MCF 10A (cell line): ENCODE measurements at regions not wholly inside any gene's neighbourhood (a gene's known extent, or its start where the extent isn't known, plus 50 kb on each side); places are given as distances from the start of the nearest gene placed in this dataset.

ENCODE experiments used
- BruUV-seq: library from RNA; stranded (reverse); fragments of 400-500 nt; replicated peaks from 2 replicates; lab custom pipeline; 2021; lab: Mats Ljungman, UMichigan
- CTCF ChIA-PET: fragments of 300-600 bp; sonication (Branson Sonifier 250); formaldehyde crosslinking; extraction: SDS; loops from one replicate; lab custom pipeline; 2021; ENCODE audit warnings: antibody characterized with exemption, inconsistent platforms; lab: Yijun Ruan, JAX
- POLR2A ChIA-PET: fragments of 300-600, 350-650 bp; sonication (Branson Sonifier 250); formaldehyde crosslinking; extraction: SDS; loops from one replicate; lab custom pipeline; 2020; ENCODE audit warnings: antibody characterized with exemption, inconsistent platforms; lab: Yijun Ruan, JAX
- DNase-seq: peaks from one replicate; pipeline ENCODE4 v3.0.0-alpha.2; 2018; ENCODE audit not compliant: unreplicated experiment
- H3K27ac Mint-ChIP-seq: one replicate; pipeline ENCODE4 v1.8.0; 2022; ENCODE audit warnings: mild to moderate bottlenecking, low read depth, mixed read lengths; ENCODE audit not compliant: unreplicated experiment
- H3K27me3 Mint-ChIP-seq: one replicate; pipeline ENCODE4 v1.8.0; 2022; ENCODE audit warnings: mixed read lengths; ENCODE audit not compliant: insufficient read depth, unreplicated experiment
- H3K36me3 Mint-ChIP-seq: one replicate; pipeline ENCODE4 v1.8.0; 2022; ENCODE audit warnings: mild to moderate bottlenecking, moderate library complexity, mixed read lengths; ENCODE audit not compliant: insufficient read depth, unreplicated experiment
- H3K4me1 Mint-ChIP-seq: one replicate; pipeline ENCODE4 v1.8.0; 2022; ENCODE audit warnings: mixed read lengths; ENCODE audit not compliant: insufficient read depth, unreplicated experiment
- H3K4me3 Mint-ChIP-seq: one replicate; pipeline ENCODE4 v1.8.0; 2022; ENCODE audit warnings: mild to moderate bottlenecking, moderate library complexity, mixed read lengths; ENCODE audit not compliant: unreplicated experiment
- H3K9me3 Mint-ChIP-seq: one replicate; pipeline ENCODE4 v1.8.0; 2022; ENCODE audit warnings: mixed read lengths; ENCODE audit not compliant: unreplicated experiment
- CTCF ChIP-seq: fragments of 200-600 bp; IDR thresholded peaks from one replicate; pipeline ENCODE4 v1.8.0; 2022; ENCODE audit warnings: antibody characterized with exemption, mild to moderate bottlenecking; ENCODE audit not compliant: unreplicated experiment
- intact Hi-C: fragments of 100-400 bp; cut with micrococcal nuclease; formaldehyde crosslinking; loops from 2 replicates; pipeline ENCODE4 v1.14.1; 2022

DNA sequence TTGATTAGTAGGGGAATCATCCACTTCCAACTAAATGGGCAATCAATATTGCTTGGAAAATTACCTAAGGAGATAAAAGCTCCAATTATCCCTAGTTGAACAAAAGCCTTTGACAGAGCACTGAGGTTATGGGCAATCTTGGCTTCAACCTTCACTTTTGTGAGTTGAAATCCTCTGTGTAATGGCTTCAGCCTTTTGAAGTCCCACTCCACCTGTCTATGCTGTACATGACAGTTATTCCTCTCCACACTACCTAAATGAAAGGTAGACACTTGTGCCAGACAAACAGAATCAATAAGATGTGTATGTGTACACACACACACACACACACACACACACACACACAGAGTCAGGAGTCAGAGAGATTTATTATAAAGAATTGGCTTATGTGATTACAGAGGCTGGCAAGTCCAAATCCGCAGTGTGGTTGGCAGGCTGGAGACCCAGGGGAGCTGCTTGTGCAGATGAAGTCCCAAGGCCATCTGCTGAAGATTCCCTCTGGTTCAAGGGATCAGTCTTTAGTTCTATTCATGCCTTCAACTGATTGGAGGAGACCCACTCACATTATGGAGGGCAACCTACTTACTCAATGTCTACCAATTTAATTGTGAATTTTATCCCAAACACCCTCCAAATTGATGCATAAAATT is 164.8 kb upstream of the CDC14C start:
- H3K4me3 Mint-ChIP-seq: no peak overlapping the region
- no peak overlapping the region for H3K27ac Mint-ChIP-seq
- no peaks in the 10 kb centered on the region for H3K9me3 Mint-ChIP-seq
- peaks cover 6% of the 10 kb centered on the region for H3K4me1 Mint-ChIP-seq
- BruUV-seq: no TSS peak
- POLR2A ChIA-PET: no interaction called here
- intact Hi-C loops: loop anchor here (10.0 kb wide), 1 partner anchor 335 kb away; no protein-coding TSS in a partner anchor
- H3K36me3 Mint-ChIP-seq: no peaks in the 10 kb centered on the region
- CTCF ChIA-PET: no interaction called here
- H3K27me3 Mint-ChIP-seq: peaks cover 65% of the 10 kb centered on the region
- no peak for DNase-seq
- no peak for TF ChIP-seq CTCF

DNA sequence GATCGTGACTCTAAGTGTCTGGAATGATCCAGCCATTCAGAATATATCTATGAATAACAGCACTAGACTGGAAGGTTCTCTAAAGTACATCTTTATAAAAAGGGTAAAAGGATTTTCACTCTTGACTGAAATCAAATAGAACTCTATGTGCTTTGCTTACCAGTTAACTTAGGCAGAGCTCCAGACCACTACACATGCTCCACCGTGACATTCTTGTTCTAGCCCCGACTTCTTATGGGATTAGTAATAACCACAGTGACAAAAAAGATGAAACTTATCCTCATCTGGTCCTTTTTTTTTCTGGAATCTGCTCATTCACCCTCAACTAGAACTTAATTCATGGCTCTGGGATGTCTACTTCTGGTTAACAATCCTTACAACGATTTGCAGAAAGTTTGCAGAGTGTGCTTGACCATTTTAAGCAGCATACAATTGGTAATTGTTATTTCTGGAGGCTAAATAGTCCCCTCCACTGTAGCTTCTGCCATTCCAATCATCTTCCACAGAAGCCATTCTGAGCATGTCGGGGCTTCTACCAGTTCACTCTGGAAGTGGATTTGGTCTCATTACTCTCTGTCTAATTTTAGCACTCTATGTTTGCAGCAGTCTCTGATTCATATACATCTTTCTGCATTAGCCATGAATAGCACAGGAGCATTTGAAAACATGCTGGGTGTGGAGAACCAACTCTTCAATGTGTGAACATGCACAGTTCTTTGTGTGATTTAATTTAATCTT is 163.7 kb upstream of the CDC14C start:
- BruUV-seq: no TSS peak
- Mint-ChIP-seq H3K27me3 (peaks cover 68% of the 10 kb centered on the region), H3K27ac (no peak overlapping the region), H3K36me3 (no peaks in the 10 kb centered on the region), H3K4me1 (peaks cover 1% of the 10 kb centered on the region), H3K4me3 (no peak overlapping the region), H3K9me3 (no peaks in the 10 kb centered on the region)
- no peak for TF ChIP-seq CTCF
- ChIA-PET CTCF (interaction anchor here (0.5 to 1.1 kb wide), 2 partner anchors 9 to 625 kb away, joined by 3 read pairs; no protein-coding TSS in a partner anchor), POLR2A (no interaction called here)
- no peak for DNase-seq
- intact Hi-C loops: loop anchor here (10.0 kb wide), 1 partner anchor 336 kb away; no protein-coding TSS in a partner anchor

GRCh38 chr7:48780862-48781261 is 143.5 kb upstream of the CDC14C start:
- Mint-ChIP-seq H3K27ac (no peak overlapping the region), H3K27me3 (peaks cover 66% of the 10 kb centered on the region), H3K4me3 (no peak overlapping the region), H3K36me3 (no peaks in the 10 kb centered on the region), H3K4me1 (no peaks in the 10 kb centered on the region), H3K9me3 (no peaks in the 10 kb centered on the region)
- no peak for DNase-seq
- no peak for TF ChIP-seq CTCF
- CTCF ChIA-PET: interaction anchor here (0.7 kb wide), 1 partner anchor 1402 kb away, joined by 3 read pairs; no protein-coding TSS in a partner anchor
- POLR2A ChIA-PET: no interaction called here
- intact Hi-C loops: no loop called here
- no TSS peak for BruUV-seq

DNA sequence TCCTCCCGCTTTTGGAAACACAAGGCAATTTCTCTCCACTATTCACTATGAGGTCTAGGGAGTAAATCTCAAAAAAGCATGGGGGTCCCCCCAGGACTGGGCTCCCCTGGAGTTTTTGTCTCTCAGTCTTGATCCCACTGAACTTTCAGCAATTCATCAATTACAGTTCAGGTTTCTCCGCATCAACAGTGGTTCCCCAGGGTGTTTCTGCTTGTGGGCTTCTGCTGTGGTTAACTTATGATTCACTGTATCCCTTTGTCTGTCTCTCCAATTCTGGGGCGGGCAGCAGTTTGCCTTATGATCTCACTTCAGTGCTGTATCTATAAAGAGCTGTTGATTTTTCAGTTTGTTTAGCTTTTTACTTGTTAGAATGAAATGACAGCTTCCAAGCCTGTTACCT is 142.6 kb upstream of the CDC14C start:
- H3K27me3 Mint-ChIP-seq: peaks cover 64% of the 10 kb centered on the region

More for the DNA sequence above, 142.6 kb upstream of the CDC14C start:
- no peak for DNase-seq
- Mint-ChIP-seq H3K9me3 (no peaks in the 10 kb centered on the region), H3K27ac (no peak overlapping the region), H3K4me1 (no peaks in the 10 kb centered on the region), H3K4me3 (no peak overlapping the region), H3K36me3 (no peaks in the 10 kb centered on the region)
- TF ChIP-seq CTCF: no peak
- intact Hi-C loops: no loop called here
- POLR2A ChIA-PET: no interaction called here
- BruUV-seq: no TSS peak
- CTCF ChIA-PET: no interaction called here
